ENCODE measurements at regions not wholly inside any gene's neighbourhood (a gene's known extent, or its start where the extent isn't known, plus 50 kb on each side); places are given as distances from the start of the nearest gene placed in this dataset.
"Not testable (repeated sequence)": the region's sequence is repeated elsewhere in the genome, so short reads cannot be mapped to it uniquely, and the experiment has no call there.

- TF ChIP-seq EZH2 (IDR thresholded peaks at IDR 0.05; ENCODE audit: low read length) = not testable (repeated sequence)
- TF ChIP-seq, protein P1, sequence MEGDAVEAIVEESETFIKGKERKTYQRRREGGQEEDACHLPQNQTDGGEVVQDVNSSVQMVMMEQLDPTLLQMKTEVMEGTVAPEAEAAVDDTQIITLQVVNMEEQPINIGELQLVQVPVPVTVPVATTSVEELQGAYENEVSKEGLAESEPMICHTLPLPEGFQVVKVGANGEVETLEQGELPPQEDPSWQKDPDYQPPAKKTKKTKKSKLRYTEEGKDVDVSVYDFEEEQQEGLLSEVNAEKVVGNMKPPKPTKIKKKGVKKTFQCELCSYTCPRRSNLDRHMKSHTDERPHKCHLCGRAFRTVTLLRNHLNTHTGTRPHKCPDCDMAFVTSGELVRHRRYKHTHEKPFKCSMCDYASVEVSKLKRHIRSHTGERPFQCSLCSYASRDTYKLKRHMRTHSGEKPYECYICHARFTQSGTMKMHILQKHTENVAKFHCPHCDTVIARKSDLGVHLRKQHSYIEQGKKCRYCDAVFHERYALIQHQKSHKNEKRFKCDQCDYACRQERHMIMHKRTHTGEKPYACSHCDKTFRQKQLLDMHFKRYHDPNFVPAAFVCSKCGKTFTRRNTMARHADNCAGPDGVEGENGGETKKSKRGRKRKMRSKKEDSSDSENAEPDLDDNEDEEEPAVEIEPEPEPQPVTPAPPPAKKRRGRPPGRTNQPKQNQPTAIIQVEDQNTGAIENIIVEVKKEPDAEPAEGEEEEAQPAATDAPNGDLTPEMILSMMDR (optimal IDR thresholded peaks at IDR 0.05 in 1 of 3, IDR thresholded peaks at IDR 0.05 in 1 of 3, conservative IDR thresholded peaks at IDR 0.05 in 1 of 3; ENCODE audit: extremely low read depth in 1 of 3, insufficient read depth in 2 of 3, low read length in 3 of 3) = not testable (repeated sequence)
Measured at GRCh38 chr6:164602415-164602814, 707.0 kb downstream of the C6orf118 start.

Measured in keratinocyte (primary cell).